HEK293T (cell line): ENCODE measurements at regions not wholly inside any gene's neighbourhood (a gene's known extent, or its start where the extent isn't known, plus 50 kb on each side); places are given as distances from the start of the nearest gene placed in this dataset.

Source experiments
- ARNT ChIP-seq: fragments of 450-650 bp; IDR thresholded peaks from 2 replicates; pipeline ENCODE4 v1.6.1; 2017; ENCODE audit warnings: mild to moderate bottlenecking
- BHLHE40 ChIP-seq: fragments of 450-650 bp; IDR thresholded peaks from 2 replicates; pipeline ENCODE4 v1.6.1; 2016; ENCODE audit warnings: mild to moderate bottlenecking, moderate library complexity, borderline replicate concordance
- ELF4 ChIP-seq: fragments of 450-650 bp; IDR thresholded peaks from 2 replicates; pipeline ENCODE4 v1.6.1; 2017; ENCODE audit warnings: antibody characterized with exemption
- FOXA1 ChIP-seq: fragments of 450-650 bp; IDR thresholded peaks from 2 replicates; pipeline ENCODE4 v1.6.1; 2016; ENCODE audit warnings: mild to moderate bottlenecking
- FOXM1 ChIP-seq: fragments of 450-650 bp; IDR thresholded peaks from 2 replicates; pipeline ENCODE4 v1.6.1; 2017; ENCODE audit warnings: mild to moderate bottlenecking, borderline replicate concordance
- L3MBTL2 ChIP-seq: fragments of 450-650 bp; conservative IDR thresholded peaks from 2 replicates; pipeline ENCODE4 v1.6.1; 2016; ENCODE audit warnings: mild to moderate bottlenecking
- LEF1 ChIP-seq: fragments of 450-650 bp; IDR thresholded peaks from 2 replicates; pipeline ENCODE4 v1.6.1; 2017; ENCODE audit warnings: mild to moderate bottlenecking, borderline replicate concordance
- PKNOX1 ChIP-seq: fragments of 450-650 bp; IDR thresholded peaks from 2 replicates; pipeline ENCODE4 v1.6.1; 2016
- SP1 ChIP-seq: fragments of 450-650 bp; IDR thresholded peaks from 2 replicates; pipeline ENCODE4 v1.6.1; 2017
- SUZ12 ChIP-seq: fragments of 450-650 bp; IDR thresholded peaks from 2 replicates; pipeline ENCODE4 v1.6.1; 2016; ENCODE audit warnings: mild to moderate bottlenecking
- TARDBP ChIP-seq: fragments of 450-650 bp; IDR thresholded peaks from 2 replicates; pipeline ENCODE4 v1.6.1; 2016
- ZNF384 ChIP-seq: fragments of 450-650 bp; IDR thresholded peaks from 2 replicates; pipeline ENCODE4 v1.6.1; 2016

GRCh38 chr14:29459969-29460560, 467.6 kb downstream of the PRKD1 start:
- TF ChIP-seq TARDBP (no peak), ARNT (no peak), SP1 (no peak), FOXA1 (no peak), BHLHE40 (no peak), L3MBTL2 (no peak), LEF1 (no peak), ELF4 (no peak), FOXM1 (no peak), ZNF384 (no peak), SUZ12 (no peak), PKNOX1 (peak; percentile 74; the same call in 1 of the 2 replicates)
